Omental fat pad (tissue), 3 donors: ENCODE measurements at regions not wholly inside any gene's neighbourhood (a gene's known extent, or its start where the extent isn't known, plus 50 kb on each side); places are given as distances from the start of the nearest gene placed in this dataset.
"Not testable (repeated sequence)": the region's sequence is repeated elsewhere in the genome, so short reads cannot be mapped to it uniquely, and the experiment has no call there.

ENCODE experiments used
- ATAC-seq: fragments of 150-250 bp; one replicate; pipeline ENCODE4 v1.9.1; 2016; ENCODE audit warnings: mild to moderate bottlenecking, moderate library complexity; ENCODE audit not compliant: low FRiP score
- DNase-seq: peaks from one replicate; pipeline ENCODE4 v3.0.0-alpha.2; 2019; ENCODE audit warnings: low spot score
- CTCF ChIP-seq, 3 donors: fragments of 450-650 bp; IDR thresholded peaks; one replicate each; pipeline ENCODE4 v1.5.1; 2016 to 2017; ENCODE audit warnings: antibody characterized with exemption in 3 of 3, mild to moderate bottlenecking in 3 of 3, moderate library complexity in 2 of 3

- not testable (repeated sequence) for ATAC-seq, DNase-seq
These were observed 72.9 kb downstream of the NPIPB11 start for GRCh38 chr16:29333492-29334097.

- ATAC-seq, DNase-seq: not testable (repeated sequence)
These were observed 75.9 kb downstream of the NPIPB11 start for GRCh38 chr16:29330623-29331022.

DNA sequence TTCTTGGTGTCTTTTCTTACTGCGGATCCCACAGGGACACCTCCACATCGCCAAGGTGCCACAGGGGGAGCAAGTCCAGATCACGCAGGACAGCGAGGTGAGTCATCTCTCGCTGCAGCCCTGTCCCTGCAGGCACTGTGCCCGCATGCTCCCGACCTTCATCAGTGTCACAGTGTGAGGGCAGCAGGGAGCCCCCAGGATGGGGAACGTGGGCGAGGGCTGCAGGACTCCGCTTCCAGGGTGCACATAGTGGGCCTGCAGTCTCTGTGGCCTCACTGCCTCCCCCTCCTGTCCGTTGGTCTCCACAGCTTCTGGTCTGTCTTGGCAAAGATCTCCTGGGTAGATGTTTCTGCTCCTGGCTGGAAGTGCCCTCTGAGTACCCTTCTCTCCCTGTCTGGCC lies 78.0 kb downstream of the NPIPB11 start:
- not testable (repeated sequence) for ATAC-seq, DNase-seq

GRCh38 chr16:29327631-29328408 lies 78.7 kb downstream of the NPIPB11 start:
- ATAC-seq, DNase-seq: not testable (repeated sequence)

- not testable (repeated sequence) for DNase-seq, ATAC-seq
These were observed 80.1 kb downstream of the NPIPB11 start for GRCh38 chr16:29326164-29327125.

- DNase-seq, ATAC-seq: not testable (repeated sequence)
These were observed 82.8 kb downstream of the NPIPB11 start for GRCh38 chr16:29323725-29324124.

GRCh38 chr16:29321585-29321984 lies 84.9 kb downstream of the NPIPB11 start:
- ATAC-seq (no peak), DNase-seq (no peak)
- no peak for TF ChIP-seq CTCF (IDR thresholded peaks at IDR 0.05)

DNA sequence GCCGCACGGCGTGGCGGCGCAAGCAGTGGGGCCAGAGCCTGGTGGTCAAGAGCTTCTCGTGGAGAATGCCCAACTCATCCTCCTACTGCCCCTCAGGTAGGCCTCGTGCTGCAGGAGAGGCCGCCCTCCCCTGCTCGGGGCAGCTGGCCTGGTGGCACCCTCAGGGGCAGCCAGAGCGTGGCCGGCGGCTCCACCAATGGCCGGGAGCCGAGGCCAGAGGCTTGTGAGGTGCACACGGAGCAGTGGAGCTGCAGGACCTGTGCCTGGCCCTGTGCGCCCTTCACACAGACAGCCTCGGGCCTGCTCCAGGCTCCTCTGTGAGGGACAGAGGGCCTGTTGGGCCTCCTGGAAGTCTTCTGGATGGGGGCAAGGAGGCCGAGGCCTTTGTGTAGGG lies 85.5 kb downstream of the NPIPB11 start:
- DNase-seq (no peak), ATAC-seq (no peak)
- TF ChIP-seq CTCF (IDR thresholded peaks at IDR 0.05) = no peak

GRCh38 chr16:29320274-29320999 lies 86.1 kb downstream of the NPIPB11 start:
- no peak for TF ChIP-seq CTCF (IDR thresholded peaks at IDR 0.05)
- no peak for DNase-seq
- ATAC-seq = no peak
